HepG2 (cell line): ENCODE measurements at regions not wholly inside any gene's neighbourhood (a gene's known extent, or its start where the extent isn't known, plus 50 kb on each side); places are given as distances from the start of the nearest gene placed in this dataset.

Experiments used
- BCL6 ChIP-seq: IDR thresholded peaks from 2 replicates; pipeline ENCODE4 v1.6.1; 2016; ENCODE audit warnings: missing genetic modification reagents, missing compliant biosample characterization
- CCDC6 ChIP-seq: sonication (generic); formaldehyde crosslinking; IDR thresholded peaks from 2 replicates; pipeline ENCODE4 v1.8.1; 2022; ENCODE audit warnings: mild to moderate bottlenecking, missing genetic modification reagents, moderate library complexity
- CENPX ChIP-seq: sonication (generic); formaldehyde crosslinking; IDR thresholded peaks from 2 replicates; pipeline ENCODE4 v1.9.0; 2021; ENCODE audit warnings: mild to moderate bottlenecking, missing genetic modification reagents, moderate library complexity
- ISL2 ChIP-seq: sonication (generic); formaldehyde crosslinking; IDR thresholded peaks from 2 replicates; pipeline ENCODE4 v1.5.0; 2020; ENCODE audit warnings: missing genetic modification reagents
- MBNL3 ChIP-seq: fragments of 250-450 bp; sonication (Bioruptor Pico); conservative IDR thresholded peaks from 2 replicates; pipeline ENCODE4 v1.8.0; 2022; ENCODE audit warnings: mild to moderate bottlenecking, inconsistent platforms
- SMAD9 ChIP-seq: sonication (generic); formaldehyde crosslinking; IDR thresholded peaks from 2 replicates; pipeline ENCODE4 v1.5.1; 2020; ENCODE audit warnings: mild to moderate bottlenecking, missing genetic modification reagents
- SP5 ChIP-seq: IDR thresholded peaks from 2 replicates; pipeline ENCODE4 v1.6.1; 2016; ENCODE audit warnings: low read depth, borderline replicate concordance
- ZMYM2 ChIP-seq: sonication (generic); formaldehyde crosslinking; IDR thresholded peaks from 2 replicates; pipeline ENCODE4 v1.8.0; 2022; ENCODE audit warnings: mild to moderate bottlenecking, missing genetic modification reagents
- ZNF143 ChIP-seq: sonication (generic); formaldehyde crosslinking; IDR thresholded peaks from 2 replicates; pipeline ENCODE4 v1.4.0; 2020; ENCODE audit warnings: missing genetic modification reagents
- ZNF780A ChIP-seq: sonication (generic); formaldehyde crosslinking; IDR thresholded peaks from 2 replicates; pipeline ENCODE4 v1.8.0; 2022; ENCODE audit warnings: mild to moderate bottlenecking, missing genetic modification reagents, moderate library complexity
- TF ChIP-seq, protein P1 (sequence below), 2 experiments: sonication (generic) in 1 of 2; formaldehyde crosslinking in 1 of 2; IDR thresholded peaks; 2 replicates each; pipeline versions ENCODE4 v1.6.1 to v1.9.0; 2014 to 2022; ENCODE audit warnings: antibody characterized with exemption in 1 of 2, borderline replicate concordance in 1 of 2, inconsistent platforms in 1 of 2, low read depth in 1 of 2, missing genetic modification reagents in 1 of 2
- TF ChIP-seq, protein P2 (sequence below): sonication (generic); formaldehyde crosslinking; IDR thresholded peaks from 2 replicates; pipeline ENCODE4 v1.5.1; 2020; ENCODE audit warnings: missing genetic modification reagents, mild to moderate bottlenecking, borderline replicate concordance

DNA sequence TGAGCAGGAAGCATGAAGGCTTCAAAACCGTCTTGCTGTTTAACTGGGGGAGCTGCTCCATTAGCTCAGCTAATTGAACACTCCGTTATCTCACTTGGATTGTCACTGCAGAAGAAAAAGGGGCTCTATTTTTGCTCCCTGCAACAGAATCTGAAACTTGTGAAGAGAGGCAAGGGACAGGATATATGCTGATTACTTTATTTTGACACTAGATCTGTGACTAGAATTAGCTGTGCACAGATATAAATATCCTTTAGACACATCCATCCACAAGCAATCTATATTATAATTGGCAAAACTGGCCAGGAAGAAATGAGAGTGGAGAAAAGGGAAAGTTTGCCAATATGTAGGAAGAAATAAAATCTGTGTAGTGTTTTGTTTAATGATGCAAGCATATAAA is 700.1 kb upstream of the CHAC2 start (continued):
- TF ChIP-seq, protein P1, sequence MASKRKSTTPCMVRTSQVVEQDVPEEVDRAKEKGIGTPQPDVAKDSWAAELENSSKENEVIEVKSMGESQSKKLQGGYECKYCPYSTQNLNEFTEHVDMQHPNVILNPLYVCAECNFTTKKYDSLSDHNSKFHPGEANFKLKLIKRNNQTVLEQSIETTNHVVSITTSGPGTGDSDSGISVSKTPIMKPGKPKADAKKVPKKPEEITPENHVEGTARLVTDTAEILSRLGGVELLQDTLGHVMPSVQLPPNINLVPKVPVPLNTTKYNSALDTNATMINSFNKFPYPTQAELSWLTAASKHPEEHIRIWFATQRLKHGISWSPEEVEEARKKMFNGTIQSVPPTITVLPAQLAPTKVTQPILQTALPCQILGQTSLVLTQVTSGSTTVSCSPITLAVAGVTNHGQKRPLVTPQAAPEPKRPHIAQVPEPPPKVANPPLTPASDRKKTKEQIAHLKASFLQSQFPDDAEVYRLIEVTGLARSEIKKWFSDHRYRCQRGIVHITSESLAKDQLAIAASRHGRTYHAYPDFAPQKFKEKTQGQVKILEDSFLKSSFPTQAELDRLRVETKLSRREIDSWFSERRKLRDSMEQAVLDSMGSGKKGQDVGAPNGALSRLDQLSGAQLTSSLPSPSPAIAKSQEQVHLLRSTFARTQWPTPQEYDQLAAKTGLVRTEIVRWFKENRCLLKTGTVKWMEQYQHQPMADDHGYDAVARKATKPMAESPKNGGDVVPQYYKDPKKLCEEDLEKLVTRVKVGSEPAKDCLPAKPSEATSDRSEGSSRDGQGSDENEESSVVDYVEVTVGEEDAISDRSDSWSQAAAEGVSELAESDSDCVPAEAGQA (IDR thresholded peaks at IDR 0.05; ENCODE audit: low read depth), result no peak
- TF ChIP-seq, protein P1 (CRISPR knock-in tag; IDR thresholded peaks at IDR 0.05; ENCODE audit: borderline replicate concordance), result no peak
- TF ChIP-seq CCDC6 (CRISPR knock-in tag), result no peak
- no peak for TF ChIP-seq ISL2 (CRISPR knock-in tag)
- no peak for TF ChIP-seq SP5 (CRISPR knock-in tag)
- no peak for TF ChIP-seq ZNF143 (CRISPR knock-in tag)
- no peak for TF ChIP-seq MBNL3
- no peak for TF ChIP-seq ZNF780A
- TF ChIP-seq, protein P2, sequence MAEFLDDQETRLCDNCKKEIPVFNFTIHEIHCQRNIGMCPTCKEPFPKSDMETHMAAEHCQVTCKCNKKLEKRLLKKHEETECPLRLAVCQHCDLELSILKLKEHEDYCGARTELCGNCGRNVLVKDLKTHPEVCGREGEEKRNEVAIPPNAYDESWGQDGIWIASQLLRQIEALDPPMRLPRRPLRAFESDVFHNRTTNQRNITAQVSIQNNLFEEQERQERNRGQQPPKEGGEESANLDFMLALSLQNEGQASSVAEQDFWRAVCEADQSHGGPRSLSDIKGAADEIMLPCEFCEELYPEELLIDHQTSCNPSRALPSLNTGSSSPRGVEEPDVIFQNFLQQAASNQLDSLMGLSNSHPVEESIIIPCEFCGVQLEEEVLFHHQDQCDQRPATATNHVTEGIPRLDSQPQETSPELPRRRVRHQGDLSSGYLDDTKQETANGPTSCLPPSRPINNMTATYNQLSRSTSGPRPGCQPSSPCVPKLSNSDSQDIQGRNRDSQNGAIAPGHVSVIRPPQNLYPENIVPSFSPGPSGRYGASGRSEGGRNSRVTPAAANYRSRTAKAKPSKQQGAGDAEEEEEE (CRISPR knock-in tag), result no peak
- TF ChIP-seq SMAD9 (CRISPR knock-in tag), result no peak
- TF ChIP-seq CENPX (CRISPR knock-in tag), result no peak
- no peak for TF ChIP-seq ZMYM2 (CRISPR knock-in tag)
- TF ChIP-seq BCL6 (CRISPR knock-in tag), result no peak
